Urinary bladder (tissue), 3 donors: ENCODE measurements at regions not wholly inside any gene's neighbourhood (a gene's known extent, or its start where the extent isn't known, plus 50 kb on each side); places are given as distances from the start of the nearest gene placed in this dataset.

Experiments used
- DNase-seq: peaks from one replicate; pipeline ENCODE4 v3.0.0-alpha.2; 2015; ENCODE audit errors: extremely low spot score
- H3K27ac ChIP-seq: one replicate; pipeline ENCODE4 v1.5.1; 2013; ENCODE audit warnings: low read depth, mild to moderate bottlenecking, moderate library complexity
- H3K36me3 ChIP-seq: one replicate; pipeline ENCODE4 v1.6.1; 2013; ENCODE audit warnings: mild to moderate bottlenecking, moderate library complexity; ENCODE audit not compliant: insufficient read depth
- H3K4me1 ChIP-seq: one replicate; pipeline ENCODE4 v1.6.1; 2013; ENCODE audit warnings: mild to moderate bottlenecking, moderate library complexity; ENCODE audit not compliant: insufficient read depth
- H3K4me3 ChIP-seq: one replicate; pipeline ENCODE4 v1.5.1; 2013; ENCODE audit warnings: low read depth, low read length
- WGBS: extraction: QIAGEN DNeasy Blood & Tissue Kit; methylation state at CpG from one replicate; pipeline ENCODE4 v1.1.7; 2013; 5-methylcytosine and 5-hydroxymethylcytosine counted together
- donor health status: healthy with polysubstance abuse.
- donor health status: healthy.

GRCh38 chr20:57785720-57786119, 75.9 kb upstream of the PMEPA1 start:
- DNase-seq, result no peak
- Histone ChIP-seq H3K27ac (no peak overlapping the region), H3K4me1 (no peaks in the 10 kb centered on the region), H3K36me3 (no peaks in the 10 kb centered on the region), H3K4me3 (no peak overlapping the region)
- whole genome bisulfite sequencing, result 72% methylated on average over 6 of the region's 6 CpGs

- H3K27ac ChIP-seq, result no peak overlapping the region
- H3K4me3 ChIP-seq, result no peak overlapping the region
- no peak for DNase-seq
- no peaks in the 10 kb centered on the region for H3K36me3 ChIP-seq
- H3K4me1 ChIP-seq, result no peaks in the 10 kb centered on the region
- WGBS, result 88% methylated on average over 4 of the region's 4 CpGs
Measured at GRCh38 chr20:57785061-57785460, 75.2 kb upstream of the PMEPA1 start.

- H3K36me3 ChIP-seq, result no peaks in the 10 kb centered on the region
- no peaks in the 10 kb centered on the region for H3K4me1 ChIP-seq
- no peak for DNase-seq
- no peak overlapping the region for H3K4me3 ChIP-seq
- H3K27ac ChIP-seq, result no peak overlapping the region
- WGBS, result 88% methylated on average over 10 of the region's 10 CpGs
Measured at GRCh38 chr20:57783956-57784837, 74.4 kb upstream of the PMEPA1 start.

GRCh38 chr20:57783196-57783595, 73.4 kb upstream of the PMEPA1 start:
- 68% methylated on average over 4 of the region's 4 CpGs for WGBS
- no peak overlapping the region for H3K4me3 ChIP-seq
- no peak overlapping the region for H3K27ac ChIP-seq
- H3K36me3 ChIP-seq, result no peaks in the 10 kb centered on the region
- H3K4me1 ChIP-seq, result no peaks in the 10 kb centered on the region
- no peak for DNase-seq

GRCh38 chr20:57782631-57783041, 72.8 kb upstream of the PMEPA1 start:
- no peaks in the 10 kb centered on the region for H3K4me1 ChIP-seq
- 75% methylated on average over 12 of the region's 12 CpGs for WGBS
- no peak overlapping the region for H3K27ac ChIP-seq
- no peaks in the 10 kb centered on the region for H3K36me3 ChIP-seq
- no peak overlapping the region for H3K4me3 ChIP-seq
- no peak for DNase-seq

- DNase-seq, result no peak
- H3K4me1 ChIP-seq, result no peaks in the 10 kb centered on the region
- WGBS, result 94% methylated on average over 7 of the region's 7 CpGs
- no peak overlapping the region for H3K27ac ChIP-seq
- H3K4me3 ChIP-seq, result no peak overlapping the region
- no peaks in the 10 kb centered on the region for H3K36me3 ChIP-seq
Measured at GRCh38 chr20:57781901-57782300, 72.1 kb upstream of the PMEPA1 start.

GRCh38 chr20:57780906-57781305, 71.1 kb upstream of the PMEPA1 start:
- H3K4me3 ChIP-seq, result no peak overlapping the region
- DNase-seq, result no peak
- 80% methylated on average over 4 of the region's 4 CpGs for WGBS
- no peaks in the 10 kb centered on the region for H3K36me3 ChIP-seq
- no peaks in the 10 kb centered on the region for H3K4me1 ChIP-seq
- H3K27ac ChIP-seq, result no peak overlapping the region

GRCh38 chr20:57780398-57780797, 70.6 kb upstream of the PMEPA1 start:
- no peaks in the 10 kb centered on the region for H3K36me3 ChIP-seq
- no peak overlapping the region for H3K4me3 ChIP-seq
- no peak overlapping the region for H3K27ac ChIP-seq
- 82% methylated on average over 5 of the region's 5 CpGs for WGBS
- no peak for DNase-seq
- H3K4me1 ChIP-seq, result no peaks in the 10 kb centered on the region

GRCh38 chr20:57779401-57780003, 69.7 kb upstream of the PMEPA1 start:
- 73% methylated on average over 9 of the region's 9 CpGs for WGBS
- no peak overlapping the region for H3K4me3 ChIP-seq

GRCh38 chr20:57777911-57778310, 68.1 kb upstream of the PMEPA1 start:
- WGBS, result 90% methylated on average over 2 of the region's 2 CpGs
- H3K36me3 ChIP-seq, result no peaks in the 10 kb centered on the region
- H3K4me3 ChIP-seq, result no peak overlapping the region
- H3K27ac ChIP-seq, result no peak overlapping the region
- no peaks in the 10 kb centered on the region for H3K4me1 ChIP-seq
- DNase-seq, result no peak

More at GRCh38 chr20:57779401-57780003, 69.7 kb upstream of the PMEPA1 start:
- no peaks in the 10 kb centered on the region for H3K4me1 ChIP-seq
- DNase-seq, result no peak
- H3K27ac ChIP-seq, result no peak overlapping the region
- H3K36me3 ChIP-seq, result no peaks in the 10 kb centered on the region

- Histone ChIP-seq H3K27ac (no peak overlapping the region), H3K36me3 (no peaks in the 10 kb centered on the region), H3K4me1 (no peaks in the 10 kb centered on the region), H3K4me3 (no peak overlapping the region)
- no peak for DNase-seq
- WGBS, result 93% methylated on average over 5 of the region's 5 CpGs
Measured at GRCh38 chr20:57774951-57775350, 65.1 kb upstream of the PMEPA1 start.

GRCh38 chr20:57774111-57774880, 64.5 kb upstream of the PMEPA1 start:
- WGBS, result 93% methylated on average over 12 of the region's 12 CpGs
- H3K36me3 ChIP-seq, result no peaks in the 10 kb centered on the region
- DNase-seq, result no peak
- H3K27ac ChIP-seq, result no peak overlapping the region
- H3K4me1 ChIP-seq, result no peaks in the 10 kb centered on the region
- no peak overlapping the region for H3K4me3 ChIP-seq

GRCh38 chr20:57773059-57773815, 63.4 kb upstream of the PMEPA1 start:
- Histone ChIP-seq H3K4me1 (no peaks in the 10 kb centered on the region), H3K36me3 (no peaks in the 10 kb centered on the region), H3K27ac (no peak overlapping the region), H3K4me3 (no peak overlapping the region)
- DNase-seq, result no peak
- 78% methylated on average over 9 of the region's 9 CpGs for WGBS
